Epithelial cell of proximal tubule (primary cell): ENCODE measurements at regions not wholly inside any gene's neighbourhood (a gene's known extent, or its start where the extent isn't known, plus 50 kb on each side); places are given as distances from the start of the nearest gene placed in this dataset.

Source experiments
- DNase-seq: peaks from one replicate; pipeline ENCODE4 v3.0.0-alpha.2; 2011; ENCODE audit warnings: low read depth
- H3K4me3 ChIP-seq: 2 replicates; pipeline ENCODE4 v1.5.1; 2011; ENCODE audit warnings: low read depth, mild to moderate bottlenecking, low read length
- CTCF ChIP-seq: conservative IDR thresholded peaks from 2 replicates; pipeline ENCODE4 v1.5.1; 2012; ENCODE audit warnings: low read depth, mild to moderate bottlenecking, low read length

GRCh38 chr10:117684672-117685211, 142.2 kb downstream of the EMX2 start:
- DNase-seq = no peak
- no peak overlapping the region for H3K4me3 ChIP-seq
- TF ChIP-seq CTCF = peak; percentile 61

- no peak for DNase-seq
- no peak for TF ChIP-seq CTCF
- no peak overlapping the region for H3K4me3 ChIP-seq
Observed at GRCh38 chr10:117685431-117685830, 142.9 kb downstream of the EMX2 start.

GRCh38 chr10:117686606-117687005, 144.1 kb downstream of the EMX2 start:
- H3K4me3 ChIP-seq = no peak overlapping the region
- no peak for TF ChIP-seq CTCF
- DNase-seq = no peak

GRCh38 chr10:117688358-117688757, 145.8 kb downstream of the EMX2 start:
- no peak for DNase-seq
- no peak for TF ChIP-seq CTCF
- H3K4me3 ChIP-seq = no peak overlapping the region

- TF ChIP-seq CTCF = no peak
- no peak for DNase-seq
- H3K4me3 ChIP-seq = no peak overlapping the region
Observed at GRCh38 chr10:117689566-117689965, 147.0 kb downstream of the EMX2 start.

- DNase-seq = no peak
- no peak for TF ChIP-seq CTCF
- H3K4me3 ChIP-seq = no peak overlapping the region
Observed at GRCh38 chr10:117690359-117690758, 147.8 kb downstream of the EMX2 start.

- H3K4me3 ChIP-seq = no peak overlapping the region
- no peak for DNase-seq
- TF ChIP-seq CTCF = no peak
Observed at GRCh38 chr10:117694190-117694589, 151.6 kb downstream of the EMX2 start.
